ENCODE measurements at regions not wholly inside any gene's neighbourhood (a gene's known extent, or its start where the extent isn't known, plus 50 kb on each side); places are given as distances from the start of the nearest gene placed in this dataset.

- no peak for DNase-seq (ENCODE audit: insufficient read length, low spot score)
- peak; percentile 23 for FAIRE-seq
Measured at GRCh38 chr1:219109424-219110018, 64.2 kb upstream of the LYPLAL1 start.

- FAIRE-seq (no peak), DNase-seq (ENCODE audit: insufficient read length, low spot score) (no peak)
Measured at GRCh38 chr1:219113261-219113660, 60.4 kb upstream of the LYPLAL1 start.

GRCh38 chr1:219114014-219114413 lies 59.7 kb upstream of the LYPLAL1 start:
- FAIRE-seq: no peak

GRCh38 chr1:219119839-219120238 lies 53.8 kb upstream of the LYPLAL1 start:
- no peak for DNase-seq (ENCODE audit: insufficient read length, low spot score)
- FAIRE-seq: no peak

More at GRCh38 chr1:219114014-219114413, 59.7 kb upstream of the LYPLAL1 start:
- no peak for DNase-seq (ENCODE audit: insufficient read length, low spot score)

- DNase-seq (ENCODE audit: insufficient read length, low spot score): no peak
- no peak for FAIRE-seq
Measured at GRCh38 chr1:219120624-219121544, 52.8 kb upstream of the LYPLAL1 start.

GRCh38 chr1:219121679-219122078 lies 52.0 kb upstream of the LYPLAL1 start:
- FAIRE-seq (no peak), DNase-seq (ENCODE audit: insufficient read length, low spot score) (no peak)

- FAIRE-seq (no peak), DNase-seq (ENCODE audit: insufficient read length, low spot score) (no peak)
Measured at GRCh38 chr1:219123036-219123435, 50.6 kb upstream of the LYPLAL1 start.

Measured in HTR-8/SVneo (cell line).